Uterus (tissue), 2 donors: ENCODE measurements at regions not wholly inside any gene's neighbourhood (a gene's known extent, or its start where the extent isn't known, plus 50 kb on each side); places are given as distances from the start of the nearest gene placed in this dataset.

Experiments
- CTCF ChIP-seq, 4 experiments: fragments of 200-600 bp in 2 of 4; fragments of 450-650 bp in 2 of 4; sonication (generic) in 2 of 4; IDR thresholded peaks; one replicate each; pipeline ENCODE4 v1.5.1; 2016 to 2019; ENCODE audit warnings: antibody characterized with exemption in 4 of 4, mild to moderate bottlenecking in 2 of 4, moderate library complexity in 1 of 4
- POLR2A ChIP-seq, 2 donors: fragments of 450-650 bp; IDR thresholded peaks; one replicate each; pipeline ENCODE4 v1.6.1; 2016; ENCODE audit warnings: antibody characterized with exemption in 2 of 2, mild to moderate bottlenecking in 1 of 2, moderate library complexity in 1 of 2

GRCh38 chr19:31211088-31211487, 138.1 kb downstream of the TSHZ3 start:
- TF ChIP-seq CTCF (IDR thresholded peaks at IDR 0.05) (no peak), POLR2A (IDR thresholded peaks at IDR 0.05) (no peak)
